GM12874 (cell line): ENCODE measurements at regions not wholly inside any gene's neighbourhood (a gene's known extent, or its start where the extent isn't known, plus 50 kb on each side); places are given as distances from the start of the nearest gene placed in this dataset.

ENCODE experiments used
- CTCF ChIP-seq: IDR thresholded peaks from 2 replicates; pipeline ENCODE4 v1.5.1; 2011; ENCODE audit warnings: low read depth, mild to moderate bottlenecking, control low read depth, low read length, moderate library complexity; ENCODE audit not compliant: insufficient read depth

- no peak for TF ChIP-seq CTCF
Observed at GRCh38 chr2:21819454-21819853, 695.7 kb downstream of the TDRD15 start.

DNA sequence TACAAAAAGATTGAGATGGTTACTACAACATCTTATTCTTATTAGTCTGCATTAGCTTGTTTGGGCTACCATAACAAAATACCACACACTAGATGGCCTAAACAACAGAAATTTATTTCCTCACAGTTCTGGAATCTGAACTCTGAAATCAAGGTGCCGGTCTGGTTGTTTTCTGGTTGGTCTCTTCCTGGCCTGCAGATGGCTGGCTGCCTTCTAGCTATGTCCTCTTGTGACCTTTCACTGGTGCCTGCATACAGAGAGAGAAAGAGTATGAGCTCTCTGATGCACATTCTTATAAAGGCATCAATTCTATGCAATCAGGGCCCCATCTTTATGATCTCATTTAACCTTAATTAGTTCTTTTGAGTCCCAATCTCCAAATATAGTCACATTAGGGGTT, 696.5 kb downstream of the TDRD15 start:
- no peak for TF ChIP-seq CTCF

GRCh38 chr2:21821672-21822227, 698.0 kb downstream of the TDRD15 start:
- no peak for TF ChIP-seq CTCF

DNA sequence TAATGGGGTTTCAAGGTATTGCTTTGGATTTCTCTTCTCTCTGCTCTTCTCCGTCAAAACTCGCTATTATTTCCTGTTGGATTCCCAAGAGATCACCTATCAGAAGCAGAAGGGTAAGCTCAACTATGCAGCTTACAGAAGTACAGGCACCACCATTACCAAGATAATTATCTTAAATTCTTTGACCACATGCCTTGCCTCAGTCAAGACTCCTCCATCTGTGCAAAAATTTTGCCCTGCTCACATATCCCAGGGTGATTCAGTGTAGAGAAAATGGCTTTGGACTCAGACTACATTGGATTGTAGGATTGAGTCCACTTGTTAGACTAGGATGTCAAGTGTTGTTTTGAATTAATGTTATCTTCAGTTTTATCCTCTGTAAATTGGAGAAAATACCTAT, 698.7 kb downstream of the TDRD15 start:
- TF ChIP-seq CTCF = no peak

DNA sequence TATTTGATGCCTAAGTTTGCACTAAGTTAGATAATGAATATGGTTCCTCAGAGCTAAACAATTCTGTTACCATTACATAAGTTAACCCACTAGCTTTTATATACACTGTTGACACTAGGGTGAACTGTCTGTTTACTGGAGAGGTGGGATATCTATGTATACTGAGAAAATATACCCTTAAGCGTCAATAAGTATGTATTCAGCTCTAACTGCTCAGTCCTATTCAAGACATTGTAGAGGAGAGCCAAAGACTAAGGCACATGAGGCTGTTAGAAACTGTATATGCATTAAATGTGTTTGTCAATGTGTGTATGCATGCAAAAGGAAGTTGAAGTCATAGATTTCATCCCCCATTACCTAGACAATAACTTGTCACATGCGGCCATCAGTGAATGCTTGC, 710.0 kb downstream of the TDRD15 start:
- TF ChIP-seq CTCF = no peak

- no peak for TF ChIP-seq CTCF
Observed at GRCh38 chr2:21836261-21836660, 712.5 kb downstream of the TDRD15 start.

DNA sequence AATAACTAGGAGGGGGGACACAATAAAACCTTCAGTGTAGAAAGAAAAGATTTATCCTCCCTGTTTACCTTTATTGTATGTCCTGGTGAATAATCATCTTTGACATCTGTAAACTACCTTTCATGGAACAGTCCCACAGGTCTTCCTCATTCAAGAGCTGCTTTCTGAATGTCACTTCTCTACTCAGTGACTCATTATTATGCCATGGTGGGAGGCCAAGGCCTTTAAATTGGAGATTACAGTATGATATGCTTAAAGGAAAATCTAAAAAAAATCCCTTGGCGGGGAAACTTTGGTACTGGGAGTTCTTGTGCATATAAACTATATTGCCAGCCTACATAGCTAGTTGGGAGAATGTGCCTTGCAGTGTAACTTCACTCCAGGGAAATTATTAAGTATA, 713.0 kb downstream of the TDRD15 start:
- no peak for TF ChIP-seq CTCF
